ENCODE measurements at regions not wholly inside any gene's neighbourhood (a gene's known extent, or its start where the extent isn't known, plus 50 kb on each side); places are given as distances from the start of the nearest gene placed in this dataset.
A peak's percentile ranks its signal among the peaks of the same experiment; 100 is the strongest.

DNA sequence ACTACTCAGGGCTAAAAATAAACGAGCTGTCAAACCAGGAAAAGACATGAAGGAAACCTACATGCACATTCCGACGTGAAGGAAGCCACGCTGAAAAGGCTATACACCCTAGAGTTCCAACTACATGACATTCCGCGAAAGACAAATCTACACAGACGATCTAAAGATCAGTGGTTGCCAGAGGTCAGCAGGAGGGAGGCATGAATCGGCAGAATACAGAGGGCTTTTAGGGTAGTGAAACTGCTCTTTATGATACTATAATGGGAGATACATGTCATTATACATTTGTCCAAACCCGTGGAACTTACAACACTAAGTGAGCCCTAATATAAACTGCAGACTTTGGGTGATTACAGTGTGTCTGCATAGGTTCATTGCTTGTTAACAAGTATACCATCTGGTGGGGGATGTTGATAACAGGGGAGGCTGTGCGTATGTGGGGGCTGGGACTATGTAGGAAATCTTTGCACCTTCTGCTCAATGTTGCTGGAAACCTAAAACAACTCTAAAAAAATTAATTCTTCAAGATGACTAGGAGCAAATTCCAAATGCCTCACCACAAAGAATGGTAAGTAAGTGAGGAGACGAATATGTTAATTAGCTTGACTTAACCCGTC lies 132.2 kb upstream of the CDH4 start:
- no peak for DNase-seq (ENCODE audit: low read depth in 2 of 2)

DNA sequence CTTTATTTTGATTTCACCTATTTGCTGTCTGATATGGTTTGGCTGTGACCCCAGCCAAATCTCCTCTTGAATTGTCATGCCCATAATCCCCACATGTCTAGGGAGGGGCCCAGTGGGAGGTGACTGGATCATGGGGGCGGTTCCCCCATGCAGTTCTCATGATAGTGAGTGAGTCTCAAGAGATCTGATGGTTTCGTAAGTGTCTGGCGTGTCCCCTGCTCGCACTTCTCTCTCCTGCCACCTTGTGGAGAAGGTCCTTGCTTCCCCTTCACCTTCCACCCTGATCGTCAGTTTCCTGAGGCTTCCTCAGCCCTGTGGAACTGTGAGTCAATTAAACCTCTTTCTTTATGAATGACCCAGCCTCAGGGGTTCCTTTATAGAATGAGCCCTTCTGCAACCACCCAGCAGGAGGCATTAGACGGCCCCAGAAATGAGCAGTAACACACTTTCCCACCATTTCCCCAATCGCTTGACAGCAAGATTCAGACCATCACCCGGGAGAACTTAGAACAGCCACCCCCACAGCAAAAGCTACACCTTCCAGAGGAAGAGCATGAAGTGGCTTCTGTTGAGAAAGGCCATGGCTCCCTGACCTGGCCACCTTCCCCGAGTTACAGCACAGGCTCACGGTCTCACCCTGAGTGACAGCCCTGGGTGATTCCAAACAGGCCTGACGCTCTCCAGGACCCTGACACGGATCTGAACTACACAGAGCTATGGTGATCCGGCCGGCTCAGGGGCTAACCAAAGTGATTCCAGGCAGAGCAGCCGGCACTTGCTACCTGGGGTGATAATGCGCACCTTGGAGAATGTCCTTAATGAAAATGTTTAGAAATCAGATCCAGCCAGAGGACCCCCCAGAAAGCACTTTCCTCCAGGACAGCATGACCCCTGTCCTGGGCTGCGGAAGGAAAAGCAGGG lies 131.2 kb upstream of the CDH4 start:
- peak in 1 of 2 donors; percentile 7 for DNase-seq (ENCODE audit: low read depth in 2 of 2)

DNA sequence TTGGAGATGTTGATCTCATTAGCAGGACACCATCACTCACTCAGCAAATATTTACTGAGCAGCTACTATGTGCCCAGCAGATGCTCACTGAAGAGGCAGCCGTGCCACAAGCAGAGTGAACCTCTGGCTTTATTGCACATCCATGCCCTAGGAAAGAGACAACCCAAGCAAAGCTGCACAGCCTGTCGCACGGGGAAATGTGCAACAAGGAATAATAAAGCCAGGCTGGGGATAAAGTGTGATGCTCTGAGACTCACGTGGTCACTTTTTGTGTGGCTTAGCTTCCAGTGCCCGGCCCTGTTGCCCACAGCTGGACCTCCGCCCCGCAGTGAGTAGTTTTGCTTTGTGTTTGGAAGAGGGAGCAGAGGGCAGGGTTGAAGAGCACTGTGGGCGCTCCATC lies 130.4 kb upstream of the CDH4 start:
- DNase-seq (ENCODE audit: low read depth in 2 of 2) = no peak

DNA sequence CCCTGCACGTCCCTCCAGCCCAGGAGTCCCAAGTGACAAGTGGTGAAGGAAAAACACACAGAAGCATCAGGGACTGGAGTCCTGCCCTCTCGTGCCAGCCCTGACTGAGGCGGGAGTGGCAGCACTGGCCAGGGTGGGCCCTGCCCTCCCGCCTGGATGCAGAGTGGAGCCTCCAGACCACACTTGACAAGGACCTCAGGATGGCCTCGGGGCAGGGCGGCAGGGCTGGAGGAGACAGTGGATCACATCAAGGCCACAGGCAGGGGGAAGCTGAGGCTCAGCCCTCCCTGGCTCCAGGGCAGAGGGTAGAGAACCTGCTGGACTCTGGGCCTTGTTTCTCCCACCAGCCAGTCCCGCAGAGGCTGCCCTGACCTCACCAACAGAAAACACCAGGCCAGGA lies 128.8 kb upstream of the CDH4 start:
- DNase-seq (ENCODE audit: low read depth in 2 of 2) = no peak

DNA sequence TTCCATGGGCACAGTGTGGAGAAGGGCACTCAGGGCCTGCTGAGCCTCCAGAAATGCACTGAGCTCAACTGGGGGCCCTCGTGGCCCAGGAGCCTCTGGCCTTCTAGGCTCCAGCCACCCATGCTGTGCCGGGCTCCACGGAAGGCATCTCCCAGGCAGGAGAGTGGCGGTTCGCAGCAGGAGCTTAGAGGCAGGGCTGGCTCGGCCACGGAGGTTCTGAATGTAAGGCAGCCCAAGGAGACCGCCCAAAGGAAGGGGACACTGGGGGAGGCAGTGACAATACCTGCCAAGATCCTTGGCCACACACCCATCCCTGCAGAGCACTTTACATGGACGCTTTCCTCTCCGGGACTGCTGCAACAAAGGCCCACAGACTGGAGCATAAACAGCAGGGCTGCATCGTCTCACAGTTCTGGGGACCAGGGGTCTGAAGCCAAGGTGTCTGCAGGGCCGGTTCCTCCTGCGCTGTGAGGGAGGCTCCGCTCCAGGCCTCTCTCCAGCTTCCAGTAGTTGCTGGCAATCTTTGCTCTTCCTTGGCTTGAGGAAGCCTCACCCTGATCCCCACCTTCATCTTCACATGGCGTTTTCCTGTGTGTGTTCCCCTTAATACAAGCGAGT lies 128.2 kb upstream of the CDH4 start:
- no peak for DNase-seq (ENCODE audit: low read depth in 2 of 2)

DNA sequence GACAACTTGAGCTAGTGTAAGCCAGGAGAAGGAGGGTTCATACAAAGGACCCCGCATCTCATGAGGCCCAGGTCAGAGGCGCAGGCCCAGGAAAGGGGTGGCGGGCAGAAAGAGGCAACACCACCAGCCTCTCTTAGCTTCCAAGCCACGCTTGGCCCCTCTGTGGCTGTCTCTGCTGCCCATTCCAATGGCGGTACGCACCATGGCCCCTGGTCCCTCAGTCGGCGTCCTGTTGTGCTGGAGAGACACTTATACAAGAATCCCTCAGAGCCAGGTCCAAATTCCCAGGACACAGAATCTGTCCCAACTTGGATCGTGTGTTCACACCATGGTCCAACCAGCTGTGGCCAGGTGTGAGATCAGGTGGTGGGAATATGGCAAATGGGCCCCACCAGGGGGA lies 127.0 kb upstream of the CDH4 start:
- no peak for DNase-seq (ENCODE audit: low read depth in 2 of 2)

DNA sequence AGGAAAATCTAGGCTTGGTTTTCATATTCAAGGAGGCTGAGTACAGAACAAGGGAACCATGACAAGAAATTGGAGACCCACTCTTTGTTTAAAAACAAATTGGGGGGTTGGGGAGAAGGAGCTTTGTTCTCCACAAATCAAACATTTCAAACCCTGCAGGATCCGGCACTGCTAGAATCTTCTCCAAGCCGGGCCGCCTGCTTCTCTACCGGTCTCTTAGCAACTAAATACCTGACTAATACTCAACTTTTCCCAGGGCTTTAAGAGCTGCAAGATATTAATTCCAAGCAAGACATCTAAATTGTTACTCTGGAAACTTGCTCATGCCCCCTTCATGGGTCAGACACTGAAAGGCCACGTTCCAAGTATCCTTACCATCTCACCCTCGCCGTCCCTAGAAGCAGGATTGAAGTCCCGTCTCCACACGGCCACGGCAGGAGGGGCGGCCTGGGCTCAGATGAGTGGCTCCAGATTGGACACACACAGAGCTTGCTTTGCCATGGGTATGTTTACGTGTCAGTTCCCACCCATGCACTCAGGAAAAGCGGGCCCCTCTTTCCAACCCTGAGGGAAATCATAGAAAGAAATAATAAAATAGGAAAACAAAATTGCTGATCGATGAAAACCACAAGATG lies 126.4 kb upstream of the CDH4 start:
- DNase-seq (ENCODE audit: low read depth in 2 of 2) = no peak

DNA sequence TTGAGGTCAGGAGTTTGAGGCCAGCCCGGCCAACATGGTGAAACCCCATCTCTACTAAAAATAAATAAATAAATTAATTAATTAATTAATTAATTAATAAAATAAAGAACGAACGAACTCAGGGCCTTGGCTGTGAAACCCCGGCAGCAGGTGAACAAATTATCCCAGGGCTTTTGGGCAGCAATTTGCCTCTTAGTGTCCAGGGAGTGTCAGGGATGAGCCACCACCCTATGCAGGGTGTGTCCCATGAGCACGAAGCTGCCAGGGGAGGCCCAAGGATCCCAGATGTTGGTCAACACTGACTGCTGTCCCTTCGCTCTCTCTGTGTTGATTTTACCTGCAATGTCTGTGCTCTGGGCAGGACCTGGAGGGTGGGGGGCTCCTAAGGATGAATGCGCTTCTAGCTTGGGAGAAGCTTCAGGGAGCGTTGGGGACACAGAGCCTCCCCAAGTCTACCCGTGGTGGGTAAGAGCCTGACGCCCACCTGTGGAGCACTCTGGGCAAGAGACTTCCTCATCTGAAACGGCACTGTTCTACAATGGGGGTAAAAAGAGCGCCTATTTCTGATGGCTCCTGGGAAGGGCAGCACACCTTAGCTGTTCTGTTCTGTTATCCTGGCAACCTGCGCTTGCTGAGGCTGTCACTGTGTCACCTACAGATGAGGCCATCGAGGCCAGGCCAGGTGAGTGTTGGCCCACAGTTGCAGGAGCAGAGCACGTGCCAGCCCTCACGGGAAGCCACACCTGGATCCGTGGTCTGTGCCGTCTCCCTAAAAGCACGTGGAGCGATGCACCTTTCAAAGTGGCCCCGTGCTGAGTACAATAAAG lies 125.5 kb upstream of the CDH4 start:
- DNase-seq (ENCODE audit: low read depth in 2 of 2) = no peak

DNA sequence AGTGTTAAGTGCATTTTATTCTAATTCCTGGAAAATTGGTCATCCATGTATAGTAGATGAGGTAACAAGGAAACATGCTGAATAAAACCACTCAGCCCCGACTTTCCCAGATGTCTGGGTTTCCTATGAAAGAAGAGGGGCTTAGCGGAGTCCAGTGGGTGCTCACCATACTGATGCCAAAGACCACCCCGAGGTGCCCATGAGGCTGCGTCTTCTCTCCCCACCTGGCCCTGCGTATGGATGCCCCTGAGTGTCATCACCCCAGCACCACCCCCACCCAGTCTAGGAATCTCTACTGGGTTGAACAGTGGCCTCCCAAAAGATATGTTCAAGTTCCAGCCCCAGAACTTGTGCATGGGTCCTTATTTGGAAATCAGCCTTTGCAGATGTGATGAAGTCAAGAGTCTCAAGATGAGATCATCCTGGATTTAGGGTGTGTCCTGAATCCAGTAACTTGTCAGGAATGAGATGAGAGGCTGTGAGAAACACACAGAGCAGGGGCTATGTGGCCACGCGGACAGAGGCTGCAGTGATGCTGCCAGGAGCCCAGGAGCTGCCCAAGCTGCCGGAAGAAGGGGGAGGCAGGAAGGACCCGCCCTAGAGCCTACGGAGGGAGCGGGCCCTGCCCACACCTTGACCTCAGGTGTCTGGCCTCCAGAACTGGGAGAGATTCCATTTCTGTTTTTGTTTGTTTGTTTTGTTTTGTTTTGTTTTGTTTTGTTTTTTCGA lies 124.6 kb upstream of the CDH4 start:
- no peak for DNase-seq (ENCODE audit: low read depth in 2 of 2)

DNA sequence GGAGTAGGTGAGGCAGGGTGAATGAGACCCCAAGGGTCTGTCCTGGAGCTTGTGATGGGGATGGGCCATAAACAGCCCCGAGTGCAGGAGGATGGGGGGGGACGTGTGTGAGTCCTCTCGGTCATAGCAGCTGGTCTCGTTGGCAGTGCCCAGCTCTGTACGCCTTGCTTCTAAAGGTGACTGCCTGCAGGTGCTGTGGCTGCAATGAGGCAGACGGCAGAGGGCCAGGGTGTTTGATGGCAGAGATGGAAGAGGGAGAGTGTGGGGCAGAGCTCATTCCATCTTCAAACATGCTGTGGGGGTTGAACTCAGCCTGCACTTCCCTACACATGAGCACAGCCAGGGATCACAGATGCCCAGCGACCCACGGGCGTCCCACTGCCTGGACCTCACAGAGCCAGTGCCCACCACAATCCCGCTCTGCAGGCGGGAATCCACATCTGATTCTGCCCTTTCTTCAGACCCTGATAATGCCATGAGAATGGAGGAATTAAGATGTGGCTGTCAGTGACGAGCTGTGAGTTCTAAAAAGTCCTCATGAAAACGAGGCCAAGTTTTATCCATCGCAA lies 123.3 kb upstream of the CDH4 start:
- DNase-seq (ENCODE audit: low read depth in 2 of 2) = no peak

DNA sequence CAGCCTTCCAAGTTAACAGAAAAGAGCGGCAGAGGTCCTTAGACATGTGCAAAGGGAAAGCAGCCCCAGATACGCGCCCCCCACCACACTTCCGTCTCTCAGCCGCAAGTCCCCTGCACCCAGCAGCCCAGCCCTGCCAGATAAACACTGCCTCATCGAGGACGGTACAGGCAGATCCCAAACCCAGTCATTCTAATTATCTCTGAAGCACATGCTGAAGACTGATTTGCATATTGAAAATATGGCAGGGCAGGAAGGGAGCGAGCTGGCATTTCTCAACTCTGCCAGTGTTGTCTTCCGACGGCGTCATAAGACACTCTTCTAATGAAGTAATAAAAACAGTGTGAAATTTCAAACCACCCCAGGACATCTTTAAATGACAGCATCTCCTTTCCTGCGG lies 122.8 kb upstream of the CDH4 start:
- DNase-seq (ENCODE audit: low read depth in 2 of 2) = no peak

DNA sequence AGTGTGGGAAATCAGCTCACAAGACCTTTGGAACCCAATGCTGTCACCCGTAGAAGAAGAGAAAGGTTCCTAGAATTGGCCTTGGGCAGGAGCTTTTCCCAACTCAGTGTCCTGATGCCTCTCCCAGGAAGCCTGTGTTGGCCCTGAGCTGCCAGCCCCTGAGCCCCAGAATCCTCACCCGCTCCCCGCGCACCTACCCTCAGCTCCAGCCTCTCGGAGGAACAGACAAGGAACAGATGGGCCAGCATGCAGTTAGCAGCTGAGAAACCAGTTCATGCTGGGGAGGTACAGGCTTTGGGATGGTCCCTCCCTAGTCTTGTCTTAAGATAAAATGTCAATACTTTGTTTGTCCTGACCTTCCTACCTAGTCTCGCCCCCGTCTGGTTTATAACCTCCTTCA lies 121.9 kb upstream of the CDH4 start:
- DNase-seq (ENCODE audit: low read depth in 2 of 2) = no peak

DNA sequence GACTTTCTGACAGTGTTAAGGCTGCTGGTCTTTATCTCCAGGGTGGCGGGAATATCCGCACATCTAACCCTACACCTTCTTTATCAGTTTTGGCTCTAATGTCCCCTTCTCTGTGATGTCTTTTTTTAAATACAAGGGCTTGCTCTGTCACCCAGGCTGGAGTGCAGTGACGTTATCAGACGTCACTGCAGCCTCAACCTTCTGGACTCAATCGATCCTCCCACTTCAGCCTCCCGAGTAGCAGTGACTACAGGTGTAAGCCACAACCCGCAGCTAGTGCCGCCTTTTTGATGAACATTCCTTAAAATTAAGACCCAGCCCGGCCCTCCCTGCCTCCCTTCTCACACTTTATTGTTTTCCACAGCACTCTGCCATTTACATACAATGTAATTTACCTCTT lies 120.1 kb upstream of the CDH4 start:
- DNase-seq (ENCODE audit: low read depth in 2 of 2) = no peak

DNA sequence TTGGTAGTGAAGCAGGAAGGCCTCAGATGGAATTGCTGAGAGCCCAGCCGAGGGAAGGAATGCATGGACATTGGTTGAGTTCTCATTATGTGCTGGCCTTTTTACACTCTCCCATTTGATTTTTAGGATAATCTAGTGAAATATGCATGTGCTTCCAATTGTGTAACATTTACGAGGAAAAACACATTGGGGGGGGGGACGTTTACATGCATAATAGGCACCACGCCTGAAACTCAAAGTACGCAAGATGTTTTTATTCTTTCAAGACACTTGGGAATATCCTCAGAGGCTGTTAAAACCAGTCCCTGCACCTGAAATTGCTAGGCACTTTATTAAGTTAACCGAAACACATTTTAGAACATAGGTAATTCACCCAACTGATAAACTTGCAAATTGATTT lies 118.5 kb upstream of the CDH4 start:
- no peak for DNase-seq (ENCODE audit: low read depth in 2 of 2)

DNA sequence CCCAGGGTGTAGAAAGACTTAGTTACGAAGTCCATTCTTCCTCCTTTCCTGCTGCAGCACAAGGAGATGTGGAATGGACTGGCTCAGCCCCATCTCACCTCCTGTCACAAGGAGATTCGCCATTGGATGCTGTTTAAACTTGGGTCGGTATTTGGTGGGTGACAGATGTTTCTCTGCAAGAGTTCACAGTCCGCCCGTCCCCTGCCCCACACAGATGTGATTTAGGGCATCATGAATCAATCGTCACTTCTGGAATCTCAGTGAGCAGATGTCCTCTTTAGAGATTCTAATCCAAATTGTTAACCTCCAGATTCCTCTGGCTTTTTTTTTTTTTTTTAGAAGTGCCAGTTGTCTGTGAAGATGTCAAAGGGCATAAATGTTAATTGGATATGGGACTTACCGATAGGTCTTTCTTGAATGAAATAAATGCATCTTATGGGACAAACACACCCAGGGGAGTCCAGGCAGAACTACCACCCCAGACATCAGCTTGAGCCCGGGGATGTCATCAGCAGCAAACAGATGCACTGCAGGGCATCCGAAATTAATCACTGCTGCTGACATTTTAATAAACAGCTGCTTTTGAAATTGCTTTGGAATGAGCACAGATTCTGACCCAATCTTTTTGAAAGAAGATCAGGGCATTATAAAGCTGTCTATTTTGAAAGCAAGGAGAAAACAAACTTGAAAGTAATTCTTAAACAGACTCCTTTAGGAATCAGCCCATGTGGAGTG lies 117.6 kb upstream of the CDH4 start:
- DNase-seq (ENCODE audit: low read depth in 2 of 2) = no peak

DNA sequence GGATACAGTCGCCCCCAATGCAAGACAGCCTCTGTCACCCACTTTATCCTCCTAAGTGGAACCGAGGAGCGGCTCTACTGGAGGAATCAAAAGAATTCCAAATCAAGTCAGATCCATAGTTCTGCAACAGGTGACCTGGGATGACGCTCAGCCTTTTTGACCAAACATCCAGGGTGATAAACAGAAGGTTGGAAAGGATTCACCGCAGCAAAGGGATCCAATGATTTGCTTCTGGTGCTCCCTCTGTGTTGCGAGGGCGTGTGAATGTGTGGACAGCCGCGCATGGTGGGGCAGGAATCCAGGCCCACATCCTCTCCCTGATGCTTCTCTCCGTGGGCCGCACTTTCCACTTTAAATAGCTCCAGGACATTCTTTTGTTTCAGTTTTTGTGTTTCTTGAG lies 116.8 kb upstream of the CDH4 start:
- no peak for DNase-seq (ENCODE audit: low read depth in 2 of 2)

DNA sequence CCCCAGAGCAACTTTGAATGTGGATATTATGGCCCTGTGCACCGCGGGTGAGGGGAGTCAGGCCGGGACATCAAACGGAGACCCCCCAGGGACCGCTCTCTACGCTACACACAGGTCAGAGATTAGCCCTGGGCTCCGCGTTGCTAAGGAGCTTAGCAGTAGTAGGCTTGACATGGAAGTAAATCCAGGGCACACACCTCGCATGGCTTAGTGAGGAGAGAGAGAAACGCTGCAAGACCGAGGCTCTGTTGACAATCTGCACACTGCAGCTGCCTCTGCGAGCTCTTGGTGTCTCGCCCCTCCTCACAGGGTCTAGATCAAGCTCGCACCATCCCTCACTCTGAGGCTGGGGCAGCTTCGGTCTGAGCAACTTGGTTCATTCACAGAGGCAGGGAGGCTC lies 116.1 kb upstream of the CDH4 start:
- DNase-seq (ENCODE audit: low read depth in 2 of 2) = no peak

DNA sequence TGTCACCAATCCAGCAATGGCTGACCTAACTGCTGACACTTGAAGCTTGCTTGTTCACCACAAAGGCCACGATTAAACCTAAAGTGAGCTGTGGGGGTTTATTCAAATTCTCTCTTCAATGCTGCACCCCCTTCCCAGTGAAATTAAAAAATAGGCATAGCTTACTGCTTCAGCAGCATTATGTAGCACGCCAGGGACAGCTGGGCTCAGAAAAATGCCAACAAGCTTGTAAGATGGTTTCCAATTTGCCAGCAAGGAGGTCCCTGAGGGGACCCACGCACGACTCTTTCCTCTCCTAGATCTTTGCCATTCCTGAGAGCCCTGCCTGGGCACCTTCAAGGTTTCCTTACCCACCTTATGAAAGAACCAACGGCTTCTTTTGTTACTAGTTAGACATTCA lies 113.5 kb upstream of the CDH4 start:
- DNase-seq (ENCODE audit: low read depth in 2 of 2) = no peak

DNA sequence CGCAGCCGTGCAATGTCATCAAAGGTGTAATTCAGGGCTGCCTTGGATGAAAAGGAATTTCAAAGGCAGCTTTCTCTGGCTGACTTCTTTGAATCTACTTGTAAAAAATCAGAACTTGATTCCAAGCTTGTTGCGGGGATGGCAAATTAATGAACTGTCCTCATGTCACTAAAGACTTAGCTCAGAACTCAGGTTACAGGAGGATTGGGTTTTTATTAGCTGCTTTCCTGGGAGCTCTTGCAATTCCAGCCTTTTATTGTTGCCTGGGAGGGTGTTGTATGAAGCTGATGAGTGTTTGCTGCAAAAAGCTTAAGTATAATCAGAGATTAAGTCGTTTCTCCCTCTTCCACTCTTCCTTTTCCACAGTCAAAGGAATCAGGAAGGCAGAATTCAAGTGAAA lies 113.0 kb upstream of the CDH4 start:
- no peak for DNase-seq (ENCODE audit: low read depth in 2 of 2)

DNA sequence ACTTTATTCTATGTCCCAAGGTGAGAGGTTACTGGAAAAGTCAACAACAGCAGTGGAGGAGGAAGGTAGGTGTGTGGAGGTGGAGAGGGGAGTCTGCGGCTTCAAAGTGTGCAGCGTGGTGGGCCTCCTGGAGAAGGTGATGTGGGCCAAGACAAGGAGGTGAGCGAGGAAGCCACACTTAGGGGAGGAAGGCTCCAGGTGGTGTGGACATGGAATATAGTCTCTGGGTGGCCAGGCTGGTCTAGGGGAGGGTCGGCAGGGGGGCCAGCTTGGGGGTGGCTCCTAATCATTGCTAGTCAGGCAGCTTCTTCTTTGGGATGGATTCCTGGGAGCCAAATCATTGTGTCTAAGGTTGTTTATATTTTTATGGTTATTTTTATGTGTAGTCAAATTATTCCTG lies 111.5 kb upstream of the CDH4 start:
- no peak for DNase-seq (ENCODE audit: low read depth in 2 of 2)

Data from stimulated activated CD8-positive, alpha-beta memory T cell treated with anti-CD3 and anti-CD28 coated beads, Interleukin-2, amount 100 ng/mL, for 48 hours (primary cell).